ENCODE measurements at regions not wholly inside any gene's neighbourhood (a gene's known extent, or its start where the extent isn't known, plus 50 kb on each side); places are given as distances from the start of the nearest gene placed in this dataset.

GRCh38 chr2:173855661-173856060, 109.5 kb downstream of the SP3 start:
- no peaks in the 10 kb centered on the region for H3K36me3 Mint-ChIP-seq (ENCODE audit: insufficient read depth, unreplicated experiment)
- no peaks in the 10 kb centered on the region for H3K27me3 Mint-ChIP-seq (ENCODE audit: unreplicated experiment)
- no TSS peak for BruUV-seq (replicated peaks)
- TF ChIP-seq CTCF (IDR thresholded peaks at IDR 0.05; ENCODE audit: unreplicated experiment) = no peak
- peaks cover 13% of the 10 kb centered on the region for H3K4me1 Mint-ChIP-seq (ENCODE audit: low read depth, unreplicated experiment)
- CTCF ChIA-PET = interaction anchor here (0.6 kb wide), 1 partner anchor 36 kb away, joined by 4 read pairs; no protein-coding TSS in a partner anchor
- H3K4me3 Mint-ChIP-seq (ENCODE audit: low read depth, unreplicated experiment) = no peak overlapping the region
- no peaks in the 10 kb centered on the region for H3K9me3 Mint-ChIP-seq (ENCODE audit: low read depth, unreplicated experiment)
- DNase-seq = no peak
- intact Hi-C loops (cut with micrococcal nuclease; ENCODE audit: unreplicated experiment) = no loop called here
- H3K27ac Mint-ChIP-seq (ENCODE audit: unreplicated experiment) = no peak overlapping the region
